GM12878 (cell line): ENCODE measurements at regions not wholly inside any gene's neighbourhood (a gene's known extent, or its start where the extent isn't known, plus 50 kb on each side); places are given as distances from the start of the nearest gene placed in this dataset.

ENCODE experiments used
- ATAC-seq: fragments of 200-7000 bp; cut with Tn5 transposase; 3 replicates; pipeline ENCODE4 v1.9.1; 2020; ENCODE audit warnings: mild to moderate bottlenecking, moderate library complexity
- BruUV-seq: library from RNA; stranded (reverse); fragments of 400-500 nt; replicated peaks from 2 replicates; lab custom pipeline; 2021; lab: Mats Ljungman, UMichigan
- CTCF ChIA-PET: fragments of 300-600 bp; sonication (Branson Sonifier 250); formaldehyde crosslinking; extraction: SDS; loops from one replicate; lab custom pipeline; 2021; ENCODE audit warnings: inconsistent platforms; lab: Yijun Ruan, JAX
- POLR2A ChIA-PET: fragments of 350-600 bp; formaldehyde crosslinking; extraction: SDS; loops from one replicate; lab custom pipeline; 2021; ENCODE audit warnings: inconsistent platforms; lab: Charles Lee
- RAD21 ChIA-PET: fragments of 300-600 bp; sonication (Branson Sonifier 250); formaldehyde crosslinking; loops from one replicate; lab custom pipeline; 2023; ENCODE audit warnings: antibody characterized with exemption; ENCODE audit not compliant: unreplicated experiment; lab: Charles Lee
- SMC1A ChIA-PET: fragments of 300-600 bp; sonication (Branson Sonifier 250); formaldehyde crosslinking; loops from one replicate; lab custom pipeline; 2023; ENCODE audit not compliant: unreplicated experiment, uncharacterized antibody; lab: Charles Lee
- DNase-seq: peaks from one replicate; pipeline ENCODE4 v3.0.0-alpha.2; 2011; ENCODE audit warnings: low read depth, low spot score
- FAIRE-seq: peaks from 3 replicates; lab custom pipeline; 2011; peaks lifted over from hg19 to GRCh38; lab: Jason Lieb, UNC
- H2AFZ ChIP-seq: 2 replicates; pipeline ENCODE4 v1.6.0; 2011; ENCODE audit warnings: low read depth, low read length, control low read depth; ENCODE audit not compliant: control insufficient read depth
- H3K27ac ChIP-seq: 2 replicates; pipeline ENCODE4 v1.5.1; 2011; ENCODE audit warnings: control low read depth; ENCODE audit not compliant: control insufficient read depth, insufficient read depth
- H3K27me3 ChIP-seq, 2 experiments: replicated peaks in 1 of 2; 2 replicates each; pipeline versions ENCODE4 v1.6.0 to v1.6.1; 2011; ENCODE audit warnings: low read length in 1 of 2; ENCODE audit not compliant: control insufficient read depth in 2 of 2, insufficient read depth in 2 of 2
- H3K36me3 ChIP-seq, 2 experiments: 2 replicates each; pipeline ENCODE4 v1.5.1; 2011; ENCODE audit warnings: low read length in 1 of 2; ENCODE audit not compliant: control insufficient read depth in 2 of 2, insufficient read depth in 2 of 2
- H3K4me1 ChIP-seq: 2 replicates; pipeline ENCODE4 v1.6.1; 2011; ENCODE audit warnings: mild to moderate bottlenecking, low read length, moderate library complexity, mixed read lengths; ENCODE audit not compliant: control insufficient read depth, insufficient read depth
- H3K4me2 ChIP-seq: 2 replicates; pipeline ENCODE4 v1.6.0; 2011; ENCODE audit warnings: control low read depth; ENCODE audit not compliant: control insufficient read depth, insufficient read depth
- H3K4me3 ChIP-seq: fragments of 200-600 bp; sonication (generic); 2 replicates; pipeline ENCODE4 v1.5.1; 2016
- H3K79me2 ChIP-seq: 2 replicates; pipeline ENCODE4 v1.6.0; 2011; ENCODE audit warnings: low read length; ENCODE audit not compliant: control insufficient read depth, insufficient read depth
- H3K9ac ChIP-seq: 2 replicates; pipeline ENCODE4 v1.8.0; 2011; ENCODE audit warnings: low read length, control low read depth, mixed read lengths; ENCODE audit not compliant: control insufficient read depth, insufficient read depth
- H3K9me3 ChIP-seq: replicated peaks from 3 replicates; pipeline ENCODE4 v1.5.1; 2011; ENCODE audit warnings: mild to moderate bottlenecking, low read length; ENCODE audit not compliant: control insufficient read depth, insufficient read depth
- H4K20me1 ChIP-seq: 2 replicates; pipeline ENCODE4 v1.6.0; 2011; ENCODE audit not compliant: control insufficient read depth, insufficient read depth
- CHD1 ChIP-seq: IDR thresholded peaks from 2 replicates; pipeline ENCODE4 v1.6.1; 2012; ENCODE audit warnings: low read depth, low read length, improper control_type of control experiment
- DPF2 ChIP-seq: fragments of 450-650 bp; IDR thresholded peaks from 2 replicates; pipeline ENCODE4 v1.6.1; 2017; ENCODE audit warnings: mild to moderate bottlenecking
- ELK1 ChIP-seq: IDR thresholded peaks from 2 replicates; pipeline ENCODE4 v1.6.1; 2012; ENCODE audit warnings: low read depth, low read length, improper control_type of control experiment
- IKZF1 ChIP-seq: fragments of 450-650 bp; conservative IDR thresholded peaks from 2 replicates; pipeline ENCODE4 v1.6.1; 2017; ENCODE audit warnings: antibody characterized with exemption, mild to moderate bottlenecking
- IKZF2 ChIP-seq, 2 experiments: fragments of 450-650 bp; IDR thresholded peaks; 2 replicates each; pipeline ENCODE4 v1.6.1; 2017; ENCODE audit warnings: mild to moderate bottlenecking in 2 of 2, moderate library complexity in 2 of 2
- MEF2B ChIP-seq: fragments of 450-650 bp; IDR thresholded peaks from 2 replicates; pipeline ENCODE4 v1.6.1; 2018; ENCODE audit warnings: mild to moderate bottlenecking, moderate library complexity; ENCODE audit not compliant: partially characterized antibody, poor library complexity, severe bottlenecking
- RUNX3 ChIP-seq: IDR thresholded peaks from 2 replicates; pipeline ENCODE4 v1.6.1; 2012; ENCODE audit warnings: low read length, inconsistent platforms
- SPI1 ChIP-seq: IDR thresholded peaks from 2 replicates; pipeline ENCODE4 v1.6.1; 2011; ENCODE audit warnings: low read depth, mild to moderate bottlenecking, low read length, moderate library complexity, borderline replicate concordance; ENCODE audit not compliant: insufficient read depth
- SRF ChIP-seq, 2 experiments: IDR thresholded peaks; 2 replicates each; pipeline ENCODE4 v1.6.1; 2011; ENCODE audit warnings: low read depth in 2 of 2, low read length in 2 of 2, mild to moderate bottlenecking in 1 of 2, moderate library complexity in 1 of 2
- YY1 ChIP-seq: IDR thresholded peaks from 2 replicates; pipeline ENCODE4 v1.6.1; 2011; ENCODE audit warnings: low read depth, mild to moderate bottlenecking, low read length
- WGBS: methylation state at CpG from one replicate; pipeline ENCODE4 v1.1.6; 2016; ENCODE audit warnings: low lambda C conversion rate; ENCODE audit not compliant: insufficient replicate concordance, insufficient coverage; ENCODE audit errors: missing lambda C conversion rate; 5-methylcytosine and 5-hydroxymethylcytosine counted together
- in situ Hi-C: fragments of 300-500 bp; cut with MboI; formaldehyde crosslinking; loops from 9 replicates; pipeline ENCODE4 v1.14.3; 2018; ENCODE audit warnings: mixed read lengths
- intact Hi-C: fragments of 100-400 bp; cut with micrococcal nuclease; formaldehyde crosslinking; loops from one replicate; pipeline ENCODE4 v1.14.2; 2022; ENCODE audit not compliant: unreplicated experiment

GRCh38 chrX:39487166-39487968, 610.4 kb downstream of the BCOR start:
- H2AFZ ChIP-seq, result no peak overlapping the region
- BruUV-seq, result no TSS peak
- RAD21 ChIA-PET, result interaction anchor here (1.0 kb wide), 1 partner anchor 47 kb away, joined by 3 read pairs; no protein-coding TSS in a partner anchor
- no peak overlapping the region for H3K27ac ChIP-seq
- POLR2A ChIA-PET, result interaction anchor here (0.6 to 0.9 kb wide), 2 partner anchors 19 to 685 kb away, joined by 3 read pairs; no protein-coding TSS in a partner anchor
- no peaks in the 10 kb centered on the region for H3K36me3 ChIP-seq
- peaks cover 15% of the 10 kb centered on the region for H3K4me1 ChIP-seq
- in situ Hi-C loops (no loop called here), intact Hi-C loops (no loop called here)
- no peaks in the 10 kb centered on the region for H4K20me1 ChIP-seq
- no peaks in the 10 kb centered on the region for H3K79me2 ChIP-seq
- H3K4me3 ChIP-seq, result no peak overlapping the region
- TF ChIP-seq SPI1 (peak; percentile 60; the same call in 1 of the 2 replicates), RUNX3 (no peak), MEF2B (peak; percentile 71), SRF (IDR thresholded peaks at IDR 0.05; ENCODE audit: low read depth in 2 of 2, low read length in 2 of 2) (peak in 1 of 2 experiments; percentile 75; a peak in 2 of 4 replicates), CHD1 (no peak), ELK1 (peak; percentile 73), DPF2 (0 out of 2 replicates have a peak, but pooled peaks have one; percentile 38), IKZF2 (IDR thresholded peaks at IDR 0.05) (peak in 1 of 2 experiments; percentile 55; a peak in 1 of 4 replicates), IKZF1 (peak; percentile 56), YY1 (no peak)
- WGBS, result 13% methylated on average over 8 of the region's 8 CpGs
- FAIRE-seq, result no peak
- ATAC-seq, result peak; percentile 42
- H3K4me2 ChIP-seq, result peak overlapping the region; percentile 35
- no peaks in the 10 kb centered on the region for H3K9me3 ChIP-seq
- CTCF ChIA-PET, result interaction anchor here (1.3 kb wide), 1 partner anchor 225 kb away, joined by 3 read pairs; no protein-coding TSS in a partner anchor
- H3K27me3 ChIP-seq, result no peaks in the 10 kb centered on the region
- peak; percentile 16 for DNase-seq
- SMC1A ChIA-PET, result interaction anchor here (1.3 to 1.4 kb wide), 2 partner anchors 13 to 47 kb away, joined by 3 read pairs; no protein-coding TSS in a partner anchor
- no peak overlapping the region for H3K9ac ChIP-seq
